Kasumi-1 (cell line): ENCODE measurements at regions not wholly inside any gene's neighbourhood (a gene's known extent, or its start where the extent isn't known, plus 50 kb on each side); places are given as distances from the start of the nearest gene placed in this dataset.

Source experiments
- DNase-seq, 2 experiments: peaks; one replicate each; lab custom pipeline; 2025; lab: John Stamatoyannopoulos, UW

DNA sequence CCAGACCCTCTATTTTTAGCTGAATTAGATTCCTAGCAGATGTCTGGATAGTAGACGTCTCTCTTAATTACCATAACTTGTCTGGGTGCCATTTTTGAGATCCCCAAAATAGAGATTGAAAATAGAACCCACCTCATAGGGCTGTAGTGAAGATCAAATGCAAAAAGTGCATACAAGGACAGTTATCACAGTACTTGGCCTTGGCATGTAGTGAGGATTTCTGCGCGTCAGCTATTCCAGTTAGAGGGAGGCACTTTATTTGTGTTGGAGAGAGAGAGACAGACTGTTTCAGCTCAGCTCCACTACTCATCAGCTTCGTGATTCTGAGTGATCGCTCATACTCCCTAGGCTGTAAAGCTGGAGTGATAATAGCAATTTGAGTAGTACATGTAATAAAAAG, 59.6 kb upstream of the CDH13 start:
- DNase-seq, result no peak

- no peak for DNase-seq
Measured at GRCh38 chr16:82563401-82563800, 63.4 kb upstream of the CDH13 start.

DNA sequence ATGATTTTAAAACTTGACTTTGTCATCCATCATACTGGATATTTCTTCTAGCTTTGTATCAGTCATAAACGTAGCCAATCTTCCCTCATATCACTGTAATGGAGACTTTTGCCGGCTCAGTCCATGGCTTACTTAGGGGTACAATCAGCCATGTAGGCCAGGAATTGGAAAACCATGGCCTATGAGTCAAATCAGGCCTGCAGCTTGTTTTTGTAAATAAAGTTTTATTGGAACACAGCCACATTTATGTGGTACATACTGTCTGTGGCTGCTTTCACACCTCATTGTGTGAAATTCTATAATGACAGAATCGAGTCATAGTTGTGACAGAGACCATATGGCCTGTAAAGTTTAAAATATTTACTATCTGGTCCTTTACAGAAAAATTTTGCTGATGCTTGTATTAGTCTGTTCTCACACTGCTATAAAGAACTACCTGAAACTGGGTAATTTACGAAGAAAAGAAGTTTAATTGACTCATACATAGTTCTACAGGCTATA, 64.5 kb upstream of the CDH13 start:
- DNase-seq, result no peak

- no peak for DNase-seq
Measured at GRCh38 chr16:82560805-82561325, 65.9 kb upstream of the CDH13 start.

DNA sequence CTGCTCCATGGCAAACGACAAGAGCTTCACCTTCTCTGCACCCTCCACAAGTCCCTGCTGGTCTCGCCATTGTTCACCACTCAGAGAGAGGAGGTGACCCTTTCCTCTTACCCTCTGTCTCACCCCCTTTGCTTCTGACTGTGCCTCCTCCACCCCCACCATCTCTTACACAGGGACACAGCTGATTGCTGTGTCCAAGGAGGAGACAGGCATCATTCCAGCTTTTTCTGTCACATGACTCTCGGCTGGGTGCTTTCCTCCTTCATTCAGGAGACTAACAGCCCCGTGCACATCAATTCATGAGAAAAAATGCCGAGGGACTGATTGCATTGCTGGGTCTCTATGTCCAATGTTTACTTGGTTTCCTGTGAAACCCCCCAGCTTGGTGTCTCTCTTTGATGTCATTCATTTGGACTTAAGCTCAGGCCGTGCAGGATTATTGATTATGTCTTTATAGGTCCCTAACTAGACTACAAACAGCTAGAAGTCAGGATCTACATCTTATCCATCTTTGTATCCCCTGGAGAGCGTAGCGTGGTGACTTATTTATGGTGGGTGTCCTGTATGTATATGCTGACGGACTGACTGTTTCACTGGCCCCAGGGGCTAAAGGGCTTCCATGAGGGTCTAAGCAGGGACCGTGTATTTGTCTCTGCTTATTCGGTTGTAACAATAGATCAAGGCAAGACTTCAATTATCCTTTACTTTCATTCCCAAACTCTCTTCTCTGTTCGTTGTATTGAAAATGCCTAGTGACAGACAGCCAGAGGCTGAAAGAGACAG, 82.2 kb upstream of the CDH13 start:
- DNase-seq, result no peak

GRCh38 chr16:82542714-82543113, 84.1 kb upstream of the CDH13 start:
- no peak for DNase-seq

DNA sequence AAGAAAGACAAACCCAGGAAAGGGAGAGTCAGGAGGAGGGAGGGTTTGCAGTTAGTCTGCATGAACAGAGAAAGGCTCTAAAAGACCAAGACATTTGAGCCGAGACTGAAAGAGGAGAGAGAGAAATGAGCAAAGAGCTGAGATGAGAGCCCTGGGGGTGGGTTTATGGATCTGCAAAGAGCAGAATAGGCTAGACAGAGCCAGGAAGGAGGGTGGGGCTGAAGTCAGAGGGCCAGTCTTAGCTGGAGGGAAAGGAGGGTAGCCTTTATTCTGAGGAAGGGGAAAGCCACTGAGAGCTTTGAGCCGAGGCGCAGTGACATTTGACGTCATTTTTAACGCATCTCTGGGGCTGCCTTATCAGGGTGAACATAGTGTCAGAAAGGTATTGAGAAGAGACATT, 85.7 kb upstream of the CDH13 start:
- DNase-seq, result no peak

DNA sequence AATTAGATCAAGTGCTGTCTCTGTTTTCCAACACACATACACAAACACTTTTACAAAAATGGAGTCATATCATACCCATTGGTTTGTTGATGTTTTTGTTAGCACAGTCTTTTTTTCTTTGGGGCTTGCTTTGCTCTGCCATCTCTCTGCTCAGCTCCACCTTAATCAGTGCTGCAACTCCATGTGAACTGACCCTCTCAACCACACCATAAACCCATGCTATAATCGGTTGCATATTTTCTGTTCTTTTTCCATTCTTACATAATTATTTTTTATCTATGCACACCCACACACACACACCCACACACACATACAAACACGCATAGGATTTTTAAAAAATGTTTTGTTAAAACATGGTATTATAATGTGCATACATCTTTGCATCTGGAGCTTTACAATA, 91.0 kb upstream of the CDH13 start:
- no peak for DNase-seq

GRCh38 chr16:82535262-82535661, 91.5 kb upstream of the CDH13 start:
- DNase-seq, result no peak

- DNase-seq, result no peak
Measured at GRCh38 chr16:82533189-82533588, 93.6 kb upstream of the CDH13 start.

DNA sequence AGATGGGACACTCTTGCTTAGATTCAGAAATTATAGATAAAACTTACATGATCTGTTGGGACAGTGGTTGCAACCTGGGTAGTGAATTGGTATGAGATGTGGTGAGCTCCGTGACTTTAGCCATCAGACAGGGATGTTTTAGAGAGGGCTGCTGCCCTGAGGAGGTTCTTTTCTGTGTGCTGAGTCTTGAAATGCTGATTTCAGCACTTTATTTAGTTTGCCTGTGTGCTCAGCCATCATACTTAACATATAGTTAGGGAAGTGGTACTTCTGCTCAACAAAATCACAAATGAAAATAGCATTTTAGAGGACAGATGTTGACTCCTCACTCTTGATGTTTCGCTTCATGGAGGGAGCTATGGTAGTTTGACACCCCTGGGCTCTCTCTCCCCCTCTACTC, 95.9 kb upstream of the CDH13 start:
- no peak for DNase-seq

DNA sequence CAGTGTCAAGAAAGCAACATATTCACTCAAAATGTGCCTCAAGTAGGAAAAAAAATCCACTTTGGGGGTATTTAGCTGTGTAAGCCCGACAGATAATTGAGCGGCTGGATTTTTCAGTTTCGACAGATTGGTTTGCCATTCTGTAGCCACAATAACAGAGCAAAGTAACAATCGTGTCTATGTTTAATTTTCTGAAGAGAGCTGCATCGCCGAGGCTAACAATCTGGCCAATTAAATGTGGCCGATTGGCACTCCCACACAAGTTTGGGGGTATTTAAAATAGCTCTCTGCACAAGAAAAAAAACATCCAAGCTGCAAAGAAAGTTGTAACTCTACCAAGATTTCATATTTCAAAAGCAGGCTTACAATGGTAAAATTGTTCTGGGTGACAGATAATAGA, 99.7 kb upstream of the CDH13 start:
- no peak for DNase-seq

DNA sequence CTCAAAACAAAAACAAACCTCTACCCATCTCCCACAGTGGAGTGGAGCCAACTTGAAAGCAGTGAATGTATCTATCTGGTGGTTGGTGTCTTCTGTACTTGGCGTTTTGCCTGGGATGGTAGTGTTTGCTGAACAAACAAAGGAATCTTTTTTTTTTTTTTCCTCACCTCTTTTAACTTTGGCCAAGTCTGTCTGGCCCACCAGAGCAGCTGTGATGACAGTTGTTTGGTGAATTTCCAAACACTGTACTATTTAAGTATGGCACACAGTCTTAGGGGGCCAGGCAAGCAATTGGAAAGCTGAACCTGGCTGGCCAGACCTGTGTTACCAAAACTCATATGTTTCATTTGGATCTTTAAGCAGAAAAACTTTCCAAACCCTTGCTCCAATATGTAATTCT, 101.8 kb upstream of the CDH13 start:
- no peak for DNase-seq

GRCh38 chr16:82523815-82524214, 103.0 kb upstream of the CDH13 start:
- no peak for DNase-seq

- no peak for DNase-seq
Measured at GRCh38 chr16:82522026-82522425, 104.7 kb upstream of the CDH13 start.

DNA sequence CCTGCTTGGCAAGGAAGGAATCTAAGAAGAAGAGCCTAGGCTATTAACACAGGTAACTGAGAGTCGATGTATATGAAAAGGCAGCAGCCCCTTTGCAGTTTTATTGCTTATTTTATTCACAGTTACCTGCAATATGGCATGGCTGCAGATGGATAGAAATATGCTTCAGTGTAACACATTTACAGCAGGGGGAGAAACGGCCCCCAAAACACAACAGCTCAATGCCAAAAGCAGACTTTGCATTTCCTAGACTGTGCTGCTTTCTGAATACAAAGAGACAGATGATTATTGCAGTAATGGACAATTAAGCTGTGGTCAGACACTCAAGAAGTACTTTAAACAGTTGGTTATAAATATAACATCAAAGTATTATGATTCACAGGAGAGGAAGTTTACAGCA, 108.0 kb upstream of the CDH13 start:
- no peak for DNase-seq

GRCh38 chr16:82514262-82514661, 112.5 kb upstream of the CDH13 start:
- no peak for DNase-seq

DNA sequence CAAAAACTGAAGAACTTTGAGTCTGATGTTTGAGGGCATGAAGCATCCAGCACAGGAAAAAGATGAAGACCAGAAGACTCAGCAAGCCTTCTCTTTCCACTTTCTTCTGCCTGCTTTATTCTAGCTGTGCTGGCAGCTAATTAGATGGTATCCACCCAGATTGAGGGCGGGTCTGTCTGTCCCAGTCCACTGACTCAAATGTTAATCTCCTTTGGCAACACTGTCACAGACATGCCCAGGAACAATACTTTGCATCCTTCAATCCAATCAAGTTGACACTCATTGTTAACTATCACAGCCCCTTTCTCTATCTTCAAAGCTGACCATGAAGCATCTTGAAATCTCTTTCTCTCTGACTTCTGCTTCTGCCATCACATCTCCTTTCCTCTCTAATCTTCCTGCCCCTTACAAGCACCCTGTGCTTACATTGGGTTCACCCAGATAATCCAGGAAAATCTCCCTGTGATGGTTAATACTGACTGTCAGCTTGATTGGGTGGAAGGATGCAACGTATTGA, 115.9 kb upstream of the CDH13 start:
- no peak for DNase-seq

DNA sequence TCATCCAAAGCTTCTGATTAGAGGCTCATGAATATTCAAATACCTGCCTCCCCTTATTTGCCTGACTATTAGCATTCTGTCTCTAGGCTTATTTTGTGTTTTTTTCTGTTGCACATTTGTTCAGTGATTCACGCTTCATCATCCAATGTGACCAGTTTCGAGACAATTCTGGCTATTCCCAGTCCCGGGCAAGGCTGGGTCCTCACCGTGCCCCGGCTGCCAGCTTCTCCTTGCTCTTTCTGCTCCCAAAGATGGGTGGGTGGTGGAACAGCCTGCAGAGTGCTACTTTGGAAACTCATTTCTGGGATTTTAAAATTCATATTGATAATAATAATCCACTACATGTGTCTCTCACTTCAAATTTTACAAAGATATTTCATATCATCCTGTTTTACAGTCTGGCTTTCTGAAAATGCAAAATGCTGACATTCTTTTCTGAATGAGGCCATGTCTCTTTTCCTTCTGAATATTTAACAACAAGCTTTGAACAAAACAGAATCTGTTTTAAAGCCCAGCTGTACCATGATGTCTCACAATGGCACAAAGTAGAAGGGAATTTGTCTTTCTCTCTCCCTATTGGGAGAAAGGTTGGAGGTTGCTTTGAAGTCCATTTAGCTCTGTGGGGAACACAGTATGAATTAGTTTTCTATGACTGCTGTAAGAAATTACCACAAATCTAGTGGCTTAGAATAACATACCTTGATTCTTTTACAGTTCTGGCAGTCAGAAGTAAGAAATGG, 116.9 kb upstream of the CDH13 start:
- no peak for DNase-seq

DNA sequence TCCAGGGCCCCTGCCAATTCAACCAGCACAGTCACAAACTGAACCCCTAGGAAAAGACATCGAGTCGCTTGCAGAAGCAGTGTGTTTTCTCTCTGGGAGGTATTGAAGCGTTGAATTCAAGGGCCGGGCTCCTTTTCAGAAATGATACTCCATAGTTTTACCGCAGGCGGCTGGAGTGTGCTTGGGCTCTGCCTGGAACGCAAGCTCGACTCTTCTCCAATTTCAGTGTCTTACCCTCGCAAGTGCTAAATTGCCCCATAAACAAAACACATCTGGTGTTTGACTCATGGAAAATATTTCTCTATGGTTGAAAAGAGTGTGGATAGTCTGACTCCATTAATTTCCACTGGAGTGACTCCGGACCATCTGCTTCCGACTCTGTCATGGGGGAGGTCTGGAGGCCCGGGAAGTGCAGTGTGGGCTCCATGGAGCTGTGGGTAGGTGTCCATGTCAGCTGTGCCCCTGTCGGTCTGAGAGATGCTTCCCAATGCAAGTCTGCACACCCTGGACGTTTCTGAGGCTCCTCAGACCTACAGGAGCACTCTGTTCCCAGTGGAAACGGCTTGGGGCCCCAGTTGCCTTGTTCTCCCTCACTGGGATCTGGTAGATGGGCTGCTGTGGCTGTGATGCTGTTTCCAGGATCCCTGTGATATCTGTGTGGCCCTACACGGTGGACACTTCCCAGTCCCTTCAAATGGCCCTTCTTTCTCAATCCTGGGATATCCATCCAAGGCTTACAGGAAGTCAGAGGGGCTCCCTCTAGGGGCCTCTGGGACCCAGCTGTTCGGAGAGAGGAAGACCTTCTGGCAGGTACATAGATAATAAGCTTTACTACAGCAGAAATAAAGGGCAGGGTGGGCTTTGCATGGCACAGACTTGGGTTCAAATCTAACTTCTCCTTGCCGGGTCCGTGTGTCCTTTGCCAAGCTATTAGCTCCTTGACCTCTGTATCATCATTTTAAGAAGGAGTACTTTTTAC, 119.8 kb upstream of the CDH13 start:
- DNase-seq, result no peak

- no peak for DNase-seq
Measured at GRCh38 chr16:82504836-82505235, 121.9 kb upstream of the CDH13 start.

- no peak for DNase-seq
Measured at GRCh38 chr16:82499302-82499701, 127.5 kb upstream of the CDH13 start.
